Psoas muscle (tissue), 7 donors: ENCODE measurements at regions not wholly inside any gene's neighbourhood (a gene's known extent, or its start where the extent isn't known, plus 50 kb on each side); places are given as distances from the start of the nearest gene placed in this dataset.

Experiments used
- ATAC-seq, 4 donors: fragments of 200-7000 bp; cut with Tn5 transposase; one replicate each; pipeline ENCODE4 v1.9.1; 2020; ENCODE audit warnings: moderate library complexity in 3 of 4, mild to moderate bottlenecking in 2 of 4
- DNase-seq, 2 donors: peaks; one replicate each; pipeline ENCODE4 v3.0.0-alpha.2; 2020
- H3K27ac ChIP-seq: fragments of 200-600 bp; one replicate; pipeline ENCODE4 v1.8.0; 2022
- H3K27me3 ChIP-seq, 3 donors: fragments of 200-600 bp in 1 of 3; one replicate each; pipeline versions ENCODE4 v1.6.1 to v1.8.0; 2013 to 2022; ENCODE audit warnings: low read length in 2 of 3, mild to moderate bottlenecking in 2 of 3, moderate library complexity in 1 of 3; ENCODE audit not compliant: insufficient read depth in 3 of 3
- H3K36me3 ChIP-seq, 2 donors: fragments of 200-600 bp in 1 of 2; one replicate each; pipeline versions ENCODE4 v1.6.1 to v1.8.0; 2013 to 2022; ENCODE audit warnings: low read depth in 1 of 2, mild to moderate bottlenecking in 1 of 2, moderate library complexity in 1 of 2; ENCODE audit not compliant: insufficient read depth in 1 of 2
- H3K4me1 ChIP-seq: fragments of 200-600 bp; one replicate; pipeline ENCODE4 v1.8.0; 2022
- H3K4me3 ChIP-seq: fragments of 200-600 bp; one replicate; pipeline ENCODE4 v1.8.0; 2022; ENCODE audit warnings: mild to moderate bottlenecking
- H3K9me3 ChIP-seq: fragments of 200-600 bp; one replicate; pipeline ENCODE4 v1.8.0; 2022
- WGBS, 3 donors: extraction: QIAGEN DNeasy Blood & Tissue Kit; methylation state at CpG; one replicate each; pipeline versions ENCODE4 v1.1.6 to v1.1.7; 2013; 5-methylcytosine and 5-hydroxymethylcytosine counted together
- intact Hi-C, 2 donors: fragments of 100-400 bp; cut with DNase I; formaldehyde crosslinking; loops; one replicate each; pipeline versions ENCODE4 v1.11.0 to v1.14.2; 2022
- TF ChIP-seq, protein P1 (sequence below): fragments of 200-600 bp; IDR thresholded peaks from one replicate; pipeline ENCODE4 v1.8.0; 2022; ENCODE audit warnings: antibody characterized with exemption
- donor health status: healthy with polysubstance abuse.
- donor health status: DM: no; HTN: no; CAD: no; lungs with moderate emphysema.
- donor health status: Bipolar disorder and iron deficiency.
- donor health status: healthy.
- donor health status: DM: yes; HTN: yes; CAD: no.
- donor health status: DM: no; HTN: no; CAD: no.
- donor health status: DM: yes; HTN: yes; CAD: no.

DNA sequence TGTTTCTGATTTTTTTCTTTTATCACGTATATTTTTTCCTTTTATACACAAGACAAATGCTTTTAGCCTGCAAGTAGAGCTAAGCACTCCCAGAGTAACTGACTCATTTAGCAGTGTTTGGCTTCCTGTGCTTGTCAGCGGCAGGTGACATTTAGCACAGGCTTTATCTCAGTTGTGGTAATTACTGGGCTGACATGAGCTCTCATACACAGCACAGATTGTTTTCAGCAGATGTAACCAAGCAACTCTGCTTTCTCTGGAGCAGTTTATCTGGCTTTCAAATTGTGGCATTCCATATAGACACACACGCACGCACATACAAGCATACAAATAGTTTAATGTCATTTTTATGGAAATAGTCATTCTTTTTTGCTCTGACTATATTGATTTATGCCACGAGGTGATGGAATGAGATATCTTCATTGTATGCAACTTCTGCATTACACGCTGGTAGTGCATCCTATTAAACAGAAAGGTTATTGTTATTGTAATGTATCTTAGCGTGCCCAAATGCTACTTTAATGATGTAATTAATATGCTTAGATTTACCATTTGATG lies 379.0 kb upstream of the GRAMD2B start:
- TF ChIP-seq, protein P1, sequence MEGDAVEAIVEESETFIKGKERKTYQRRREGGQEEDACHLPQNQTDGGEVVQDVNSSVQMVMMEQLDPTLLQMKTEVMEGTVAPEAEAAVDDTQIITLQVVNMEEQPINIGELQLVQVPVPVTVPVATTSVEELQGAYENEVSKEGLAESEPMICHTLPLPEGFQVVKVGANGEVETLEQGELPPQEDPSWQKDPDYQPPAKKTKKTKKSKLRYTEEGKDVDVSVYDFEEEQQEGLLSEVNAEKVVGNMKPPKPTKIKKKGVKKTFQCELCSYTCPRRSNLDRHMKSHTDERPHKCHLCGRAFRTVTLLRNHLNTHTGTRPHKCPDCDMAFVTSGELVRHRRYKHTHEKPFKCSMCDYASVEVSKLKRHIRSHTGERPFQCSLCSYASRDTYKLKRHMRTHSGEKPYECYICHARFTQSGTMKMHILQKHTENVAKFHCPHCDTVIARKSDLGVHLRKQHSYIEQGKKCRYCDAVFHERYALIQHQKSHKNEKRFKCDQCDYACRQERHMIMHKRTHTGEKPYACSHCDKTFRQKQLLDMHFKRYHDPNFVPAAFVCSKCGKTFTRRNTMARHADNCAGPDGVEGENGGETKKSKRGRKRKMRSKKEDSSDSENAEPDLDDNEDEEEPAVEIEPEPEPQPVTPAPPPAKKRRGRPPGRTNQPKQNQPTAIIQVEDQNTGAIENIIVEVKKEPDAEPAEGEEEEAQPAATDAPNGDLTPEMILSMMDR: no peak
- Histone ChIP-seq H3K27ac (no peak overlapping the region), H3K27me3 (no peaks in the 10 kb centered on the region), H3K4me3 (no peak overlapping the region), H3K9me3 (no peaks in the 10 kb centered on the region), H3K36me3 (no peaks in the 10 kb centered on the region), H3K4me1 (no peaks in the 10 kb centered on the region)
- DNase-seq: no peak
- ATAC-seq: no peak
- WGBS, 3 donors: 27 to 41% (median 33%) methylated on average over 7 of the region's 7 CpGs
- intact Hi-C loops: no loop called here

- TF ChIP-seq, protein P1: no peak
- intact Hi-C loops: no loop called here
- Histone ChIP-seq H3K27me3 (no peaks in the 10 kb centered on the region), H3K4me3 (no peak overlapping the region), H3K27ac (no peak overlapping the region), H3K4me1 (no peaks in the 10 kb centered on the region), H3K9me3 (no peaks in the 10 kb centered on the region), H3K36me3 (no peaks in the 10 kb centered on the region)
- WGBS, 3 donors: 80 to 86% (median 81%) methylated on average over 3 of the region's 3 CpGs
- DNase-seq (no peak), ATAC-seq (no peak)
These were observed 378.2 kb upstream of the GRAMD2B start for GRCh38 chr5:126044931-126045565.

DNA sequence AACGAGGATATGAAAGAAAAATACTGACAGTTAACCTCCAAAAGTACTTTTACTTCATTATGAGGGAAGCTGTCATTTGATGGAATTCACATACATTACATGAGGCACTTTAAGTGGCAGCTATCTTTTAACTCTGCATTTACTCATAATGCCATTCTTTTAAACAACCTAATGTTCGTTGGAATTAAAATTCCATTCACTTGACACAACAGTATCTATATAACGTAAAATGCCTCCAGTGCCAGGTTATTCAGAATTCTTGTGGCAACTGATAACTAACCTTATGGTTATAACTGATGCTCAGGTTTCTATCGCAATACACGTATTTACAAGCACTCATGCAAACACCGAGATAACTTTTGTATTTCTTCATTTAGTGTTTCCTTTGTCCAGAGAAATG lies 376.9 kb upstream of the GRAMD2B start:
- TF ChIP-seq, protein P1: no peak
- Histone ChIP-seq H3K36me3 (no peaks in the 10 kb centered on the region), H3K4me3 (no peak overlapping the region), H3K9me3 (no peaks in the 10 kb centered on the region), H3K4me1 (no peaks in the 10 kb centered on the region), H3K27ac (no peak overlapping the region), H3K27me3 (no peaks in the 10 kb centered on the region)
- no peak for ATAC-seq
- DNase-seq: no peak
- intact Hi-C loops: no loop called here
- 70 to 83% (median 76%) methylated on average over 6 of the region's 6 CpGs for WGBS, 3 donors

DNA sequence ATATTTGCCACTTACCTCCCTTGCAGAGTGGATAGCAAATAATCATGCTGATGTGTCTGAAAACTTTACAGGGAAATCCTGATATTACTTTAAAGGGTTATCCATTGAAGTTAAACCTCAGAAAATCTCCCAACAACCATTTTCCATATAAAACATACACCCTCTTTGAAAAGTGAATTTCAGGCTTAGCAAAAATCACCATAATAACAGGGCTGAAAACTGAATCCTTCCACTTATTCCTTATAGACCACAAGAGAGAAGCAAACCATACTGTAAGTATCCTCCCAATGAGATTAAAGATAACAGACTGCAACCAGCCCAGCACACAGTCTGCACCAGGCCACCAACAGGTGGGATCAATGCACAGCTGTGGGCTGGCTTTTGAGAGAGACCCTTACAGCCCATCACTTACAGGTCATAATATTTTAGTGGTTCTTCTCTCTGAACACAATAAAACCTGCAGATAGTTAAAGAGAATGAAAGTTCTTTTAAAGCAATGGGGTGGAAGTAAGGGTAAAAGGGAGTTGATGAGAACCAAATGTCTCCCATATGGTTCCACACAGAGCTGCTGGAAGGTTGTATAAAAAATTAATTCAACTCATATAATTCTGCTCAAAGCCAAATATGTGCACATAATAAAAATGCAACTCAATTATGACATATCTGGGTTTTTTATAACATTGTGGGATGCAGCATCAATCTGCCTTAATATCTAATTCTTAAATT lies 376.2 kb upstream of the GRAMD2B start:
- intact Hi-C loops: no loop called here
- Histone ChIP-seq H3K4me1 (no peaks in the 10 kb centered on the region), H3K27me3 (no peaks in the 10 kb centered on the region), H3K27ac (no peak overlapping the region), H3K4me3 (no peak overlapping the region), H3K9me3 (no peaks in the 10 kb centered on the region), H3K36me3 (no peaks in the 10 kb centered on the region)
- ATAC-seq: no peak
- TF ChIP-seq, protein P1: no peak
- DNase-seq: no peak
